Activated CD4-positive, alpha-beta T cell treated with anti-CD3 and anti-CD28 coated beads, Interleukin-2, amount 50 U/mL, for 4 hours (primary cell): ENCODE measurements at regions not wholly inside any gene's neighbourhood (a gene's known extent, or its start where the extent isn't known, plus 50 kb on each side); places are given as distances from the start of the nearest gene placed in this dataset.
"Not testable (repeated sequence)": the region's sequence is repeated elsewhere in the genome, so short reads cannot be mapped to it uniquely, and the experiment has no call there.

Experiments used
- DNase-seq, 2 experiments: peaks; one replicate each; pipeline ENCODE4 v3.0.0-alpha.2; 2020

- DNase-seq = no peak
These were observed 447.8 kb downstream of the PLK2 start for GRCh38 chr5:58012102-58012501.

- DNase-seq = no peak
These were observed 448.6 kb downstream of the PLK2 start for GRCh38 chr5:58011301-58011700.

- DNase-seq = no peak
These were observed 450.1 kb downstream of the PLK2 start for GRCh38 chr5:58009754-58010153.

- no peak for DNase-seq
These were observed 457.6 kb downstream of the PLK2 start for GRCh38 chr5:58002323-58002722.

GRCh38 chr5:57993866-57994265 lies 466.0 kb downstream of the PLK2 start:
- DNase-seq = no peak

DNA sequence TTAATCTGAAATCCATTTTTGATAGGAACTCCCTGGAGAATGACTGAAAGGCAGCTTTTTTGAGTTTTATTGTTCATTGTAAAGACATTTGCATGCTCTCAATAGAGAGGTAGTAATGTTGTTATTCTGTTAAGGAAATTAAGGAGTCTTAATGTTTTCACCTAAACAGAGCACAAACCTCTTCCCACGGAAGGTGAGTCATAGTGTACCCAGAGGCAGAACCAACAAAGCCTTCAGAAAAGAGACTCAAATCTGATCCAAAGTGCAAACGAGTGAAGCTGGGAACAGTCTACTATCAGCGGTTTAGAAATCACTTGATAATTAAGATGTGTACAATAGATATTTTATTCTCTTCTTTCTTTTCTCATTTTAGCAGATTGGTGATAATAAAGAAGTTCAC lies 470.5 kb downstream of the PLK2 start:
- DNase-seq = no peak

DNA sequence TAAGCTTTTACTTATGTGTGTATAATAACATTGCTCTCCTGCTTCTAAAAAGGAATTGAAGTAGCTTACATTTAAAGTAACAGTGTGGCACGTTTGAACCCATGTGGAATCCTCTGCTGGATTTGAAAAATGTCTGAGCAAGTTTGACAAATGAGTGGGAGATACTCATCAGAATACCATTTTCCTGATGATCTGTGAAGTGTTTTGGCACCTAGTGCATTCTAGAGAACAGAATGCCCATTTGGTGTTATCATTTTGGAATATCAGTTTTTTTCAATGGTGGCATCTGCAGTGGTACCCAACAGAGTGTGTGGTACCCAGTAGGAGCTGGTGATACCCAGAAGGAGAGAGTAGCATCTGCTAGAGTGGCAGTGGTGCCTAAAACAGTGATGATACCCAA lies 471.1 kb downstream of the PLK2 start:
- DNase-seq = no peak

GRCh38 chr5:57987552-57987951 lies 472.3 kb downstream of the PLK2 start:
- DNase-seq = no peak

- no peak for DNase-seq
These were observed 473.0 kb downstream of the PLK2 start for GRCh38 chr5:57986761-57987341.

- DNase-seq = no peak
These were observed 476.5 kb downstream of the PLK2 start for GRCh38 chr5:57983426-57983825.

- DNase-seq = no peak
These were observed 480.2 kb downstream of the PLK2 start for GRCh38 chr5:57979671-57980070.

DNA sequence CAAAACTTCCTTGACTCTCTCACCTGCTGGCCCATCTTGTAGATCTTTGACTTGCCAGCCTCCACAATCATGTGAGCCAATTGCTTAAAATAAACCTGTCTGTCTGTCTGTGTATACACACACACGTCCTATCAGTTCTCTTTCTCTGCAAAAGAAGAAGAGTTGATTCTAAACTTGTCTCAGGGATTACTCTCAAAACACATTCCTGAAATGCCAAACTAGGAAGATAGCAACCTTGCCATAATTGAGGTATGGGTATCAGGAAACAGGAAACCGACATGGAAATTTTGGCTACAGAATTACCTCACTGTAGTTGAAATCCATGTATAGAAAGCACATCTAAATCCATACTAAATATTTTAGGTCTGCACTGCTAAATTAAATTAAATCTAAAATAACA lies 483.4 kb downstream of the PLK2 start:
- no peak for DNase-seq

- DNase-seq = not testable (repeated sequence)
These were observed 487.8 kb downstream of the PLK2 start for GRCh38 chr5:57972099-57972498.

GRCh38 chr5:57960569-57960968 lies 478.0 kb upstream of the ACTBL2 start:
- DNase-seq = no peak

GRCh38 chr5:57956636-57957035 lies 474.0 kb upstream of the ACTBL2 start:
- DNase-seq = no peak

GRCh38 chr5:57955511-57955910 lies 472.9 kb upstream of the ACTBL2 start:
- DNase-seq = no peak

DNA sequence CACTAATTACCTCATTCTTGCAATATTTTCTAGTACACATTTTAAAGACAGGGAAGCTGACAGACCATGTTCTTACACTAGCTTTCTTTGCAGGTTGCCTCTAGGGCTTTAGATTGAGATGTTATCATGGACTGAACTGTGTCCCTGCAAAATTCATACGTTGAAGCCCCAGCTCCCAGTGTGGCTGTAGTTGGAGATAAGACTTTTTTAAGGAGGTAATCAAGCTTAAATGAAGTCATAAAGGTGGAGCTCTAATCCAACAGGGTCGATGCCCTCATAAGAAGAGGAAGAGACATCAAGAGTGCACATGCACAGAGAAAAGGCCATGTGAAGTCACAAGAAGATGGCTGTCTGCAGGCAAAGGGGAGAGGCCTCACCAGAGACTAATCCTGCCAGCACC lies 471.2 kb upstream of the ACTBL2 start:
- no peak for DNase-seq

DNA sequence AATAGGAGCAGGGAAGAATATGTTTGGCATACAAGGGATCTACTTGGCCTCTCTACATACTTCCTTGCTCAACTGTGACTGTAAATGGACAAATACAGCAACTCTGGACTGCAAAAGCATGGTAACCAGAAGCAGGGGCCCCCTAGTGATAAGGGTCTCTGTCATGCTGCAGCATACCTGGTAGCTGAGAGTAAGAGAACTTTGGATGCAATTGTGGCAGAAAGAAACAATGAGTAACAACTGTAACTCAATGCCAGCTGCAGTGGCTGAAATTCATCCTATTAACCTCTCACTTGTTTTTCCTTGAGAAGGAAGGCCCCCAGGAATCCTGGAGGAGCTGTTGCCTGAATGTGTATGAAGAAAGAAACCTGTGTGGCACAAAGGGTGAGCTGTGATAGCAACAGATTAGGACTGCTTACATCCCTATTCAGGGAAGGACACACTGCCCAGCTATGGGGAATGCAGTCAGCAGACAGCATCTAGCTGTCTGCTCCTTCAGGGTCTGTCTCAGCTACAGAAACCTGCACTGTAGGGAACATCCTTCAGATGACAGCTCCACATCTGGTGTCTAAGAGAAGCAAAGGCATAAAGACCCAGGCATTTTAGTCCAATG lies 468.1 kb upstream of the ACTBL2 start:
- no peak for DNase-seq

DNA sequence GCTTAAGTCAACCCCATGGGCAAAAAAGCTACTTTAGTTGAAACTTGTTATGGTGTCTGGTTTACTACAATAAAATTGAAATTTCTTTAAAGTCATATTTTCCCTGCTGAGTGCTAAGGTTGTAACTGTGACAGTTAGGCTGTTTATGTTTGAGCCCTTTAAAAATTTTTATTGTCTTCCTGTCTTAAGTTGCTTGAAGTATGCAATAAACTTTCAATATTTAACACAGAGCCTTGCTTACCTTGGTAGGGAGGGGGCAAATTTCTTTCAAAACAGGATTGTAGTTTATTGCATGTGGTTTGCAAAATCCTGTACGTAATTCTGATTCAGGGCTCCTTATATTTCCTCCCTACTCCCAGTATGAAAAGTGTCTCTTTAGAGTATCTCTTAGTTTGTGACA lies 465.5 kb upstream of the ACTBL2 start:
- no peak for DNase-seq

GRCh38 chr5:57947181-57947580 lies 464.6 kb upstream of the ACTBL2 start:
- no peak for DNase-seq

DNA sequence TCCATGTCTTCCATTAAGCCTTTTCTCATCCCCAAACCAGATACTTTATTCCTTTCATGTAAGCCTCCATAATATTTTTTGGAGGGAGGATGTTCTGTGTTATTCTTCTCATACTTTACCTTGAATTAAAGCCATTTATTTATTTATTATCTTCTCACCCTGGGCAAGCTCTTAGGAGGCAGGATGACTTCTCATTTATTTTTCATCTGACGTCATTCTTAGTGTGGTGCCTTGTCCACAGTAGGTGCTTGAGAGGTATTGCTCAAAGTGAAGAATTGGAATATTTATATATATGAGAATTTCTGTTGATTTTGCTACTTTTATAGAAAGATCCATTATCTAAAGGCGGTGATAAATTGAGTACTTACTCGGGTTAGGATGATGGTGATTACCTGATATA lies 458.3 kb upstream of the ACTBL2 start:
- no peak for DNase-seq

- DNase-seq = no peak
These were observed 457.6 kb upstream of the ACTBL2 start for GRCh38 chr5:57940236-57940635.

DNA sequence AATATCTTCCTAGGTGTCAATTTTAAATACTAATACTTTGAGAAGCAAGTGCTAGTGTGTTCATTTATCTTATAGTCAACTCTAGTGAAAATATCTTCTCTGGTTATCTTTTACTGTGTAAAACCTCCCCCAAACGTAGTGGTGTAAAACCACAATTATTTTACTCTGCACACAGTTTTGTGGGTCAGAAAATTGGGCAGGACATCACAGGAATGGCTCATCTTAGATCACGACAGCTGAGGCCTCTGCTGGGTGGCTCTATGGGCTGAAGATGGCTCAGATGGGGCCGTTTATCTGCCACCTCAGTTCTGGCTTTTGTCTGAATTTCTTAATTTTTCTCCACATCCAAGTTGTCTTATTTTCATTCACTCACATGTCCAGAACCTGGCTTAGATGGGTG lies 457.2 kb upstream of the ACTBL2 start:
- no peak for DNase-seq

DNA sequence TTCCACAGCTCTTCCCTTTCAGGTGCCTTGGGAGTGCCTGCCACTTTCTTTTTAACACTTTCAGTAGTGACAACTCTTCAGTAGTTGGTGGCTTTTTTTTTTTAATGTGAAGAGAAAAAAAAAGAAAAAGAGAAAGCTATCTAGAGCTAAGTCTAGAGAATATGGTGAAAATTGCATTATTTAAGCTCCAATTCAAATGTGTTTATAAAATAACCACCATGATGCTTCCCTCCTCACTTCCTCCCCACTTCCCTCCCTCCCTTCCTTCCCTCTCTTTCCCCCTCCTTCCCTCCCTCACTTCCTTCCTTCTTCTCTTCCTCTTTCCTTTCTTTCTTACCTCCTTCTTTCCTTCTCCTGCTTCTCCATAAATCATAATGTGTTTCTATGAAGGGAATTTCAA lies 456.7 kb upstream of the ACTBL2 start:
- no peak for DNase-seq

- DNase-seq = no peak
These were observed 455.6 kb upstream of the ACTBL2 start for GRCh38 chr5:57938174-57938557.
